MCF 10A (cell line): ENCODE measurements at regions not wholly inside any gene's neighbourhood (a gene's known extent, or its start where the extent isn't known, plus 50 kb on each side); places are given as distances from the start of the nearest gene placed in this dataset.

Source experiments
- BruUV-seq: library from RNA; stranded (reverse); fragments of 400-500 nt; replicated peaks from 2 replicates; lab custom pipeline; 2021; lab: Mats Ljungman, UMichigan
- CTCF ChIA-PET: fragments of 300-600 bp; sonication (Branson Sonifier 250); formaldehyde crosslinking; extraction: SDS; loops from one replicate; lab custom pipeline; 2021; ENCODE audit warnings: antibody characterized with exemption, inconsistent platforms; lab: Yijun Ruan, JAX
- POLR2A ChIA-PET: fragments of 300-600, 350-650 bp; sonication (Branson Sonifier 250); formaldehyde crosslinking; extraction: SDS; loops from one replicate; lab custom pipeline; 2020; ENCODE audit warnings: antibody characterized with exemption, inconsistent platforms; lab: Yijun Ruan, JAX
- DNase-seq: peaks from one replicate; pipeline ENCODE4 v3.0.0-alpha.2; 2018; ENCODE audit not compliant: unreplicated experiment
- H3K27ac Mint-ChIP-seq: one replicate; pipeline ENCODE4 v1.8.0; 2022; ENCODE audit warnings: mild to moderate bottlenecking, low read depth, mixed read lengths; ENCODE audit not compliant: unreplicated experiment
- H3K27me3 Mint-ChIP-seq: one replicate; pipeline ENCODE4 v1.8.0; 2022; ENCODE audit warnings: mixed read lengths; ENCODE audit not compliant: insufficient read depth, unreplicated experiment
- H3K36me3 Mint-ChIP-seq: one replicate; pipeline ENCODE4 v1.8.0; 2022; ENCODE audit warnings: mild to moderate bottlenecking, moderate library complexity, mixed read lengths; ENCODE audit not compliant: insufficient read depth, unreplicated experiment
- H3K4me1 Mint-ChIP-seq: one replicate; pipeline ENCODE4 v1.8.0; 2022; ENCODE audit warnings: mixed read lengths; ENCODE audit not compliant: insufficient read depth, unreplicated experiment
- H3K4me3 Mint-ChIP-seq: one replicate; pipeline ENCODE4 v1.8.0; 2022; ENCODE audit warnings: mild to moderate bottlenecking, moderate library complexity, mixed read lengths; ENCODE audit not compliant: unreplicated experiment
- H3K9me3 Mint-ChIP-seq: one replicate; pipeline ENCODE4 v1.8.0; 2022; ENCODE audit warnings: mixed read lengths; ENCODE audit not compliant: unreplicated experiment
- intact Hi-C: fragments of 100-400 bp; cut with micrococcal nuclease; formaldehyde crosslinking; loops from 2 replicates; pipeline ENCODE4 v1.14.1; 2022
- TF ChIP-seq, protein P1 (sequence below): fragments of 200-600 bp; IDR thresholded peaks from one replicate; pipeline ENCODE4 v1.8.0; 2022; ENCODE audit warnings: antibody characterized with exemption, mild to moderate bottlenecking; ENCODE audit not compliant: unreplicated experiment

DNA sequence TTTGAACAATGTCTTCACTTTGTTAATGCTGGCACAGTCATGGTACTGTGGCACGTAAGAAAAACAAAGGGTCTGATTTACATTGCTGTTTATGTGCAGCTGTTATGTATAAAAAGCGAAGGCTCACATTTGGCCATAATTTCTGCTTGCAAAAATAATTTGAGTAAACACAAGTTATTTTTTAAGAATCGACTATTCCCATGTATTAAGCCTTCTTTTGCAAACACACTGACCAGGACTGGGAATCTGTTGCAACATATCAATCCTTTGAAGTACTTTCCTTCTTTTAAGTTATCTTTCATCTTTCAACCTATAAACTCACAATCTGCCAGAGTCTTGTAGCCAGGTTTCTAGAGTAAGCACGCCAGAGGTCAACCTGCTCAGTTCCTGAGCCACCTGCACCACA lies 145.4 kb upstream of the BMP4 start:
- H3K27me3 Mint-ChIP-seq = no peaks in the 10 kb centered on the region
- intact Hi-C loops = no loop called here

DNA sequence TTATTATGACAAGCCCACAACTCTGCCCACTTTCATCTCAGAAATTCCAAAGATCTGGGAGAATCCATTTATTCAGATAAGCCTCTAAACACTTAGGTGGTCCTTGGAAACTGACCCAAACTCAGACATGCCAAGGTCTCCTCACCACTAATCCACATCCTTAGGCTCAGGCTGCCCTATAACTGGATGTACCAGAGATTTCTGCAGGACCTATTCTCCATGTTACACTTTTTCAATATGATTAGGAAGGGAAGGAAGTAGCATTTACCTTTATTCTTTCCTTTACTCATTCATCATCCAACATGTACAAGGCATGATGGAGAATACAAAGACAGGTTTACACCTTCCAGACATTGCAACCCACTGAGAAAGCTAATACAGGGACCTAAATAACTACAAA lies 145.9 kb upstream of the BMP4 start:
- no peak overlapping the region for H3K4me3 Mint-ChIP-seq
- H3K9me3 Mint-ChIP-seq = peaks cover 8% of the 10 kb centered on the region
- POLR2A ChIA-PET = interaction anchor here (0.6 kb wide), 1 partner anchor 338 kb away, joined by 3 read pairs; no protein-coding TSS in a partner anchor
- no peaks in the 10 kb centered on the region for H3K36me3 Mint-ChIP-seq
- TF ChIP-seq, protein P1, sequence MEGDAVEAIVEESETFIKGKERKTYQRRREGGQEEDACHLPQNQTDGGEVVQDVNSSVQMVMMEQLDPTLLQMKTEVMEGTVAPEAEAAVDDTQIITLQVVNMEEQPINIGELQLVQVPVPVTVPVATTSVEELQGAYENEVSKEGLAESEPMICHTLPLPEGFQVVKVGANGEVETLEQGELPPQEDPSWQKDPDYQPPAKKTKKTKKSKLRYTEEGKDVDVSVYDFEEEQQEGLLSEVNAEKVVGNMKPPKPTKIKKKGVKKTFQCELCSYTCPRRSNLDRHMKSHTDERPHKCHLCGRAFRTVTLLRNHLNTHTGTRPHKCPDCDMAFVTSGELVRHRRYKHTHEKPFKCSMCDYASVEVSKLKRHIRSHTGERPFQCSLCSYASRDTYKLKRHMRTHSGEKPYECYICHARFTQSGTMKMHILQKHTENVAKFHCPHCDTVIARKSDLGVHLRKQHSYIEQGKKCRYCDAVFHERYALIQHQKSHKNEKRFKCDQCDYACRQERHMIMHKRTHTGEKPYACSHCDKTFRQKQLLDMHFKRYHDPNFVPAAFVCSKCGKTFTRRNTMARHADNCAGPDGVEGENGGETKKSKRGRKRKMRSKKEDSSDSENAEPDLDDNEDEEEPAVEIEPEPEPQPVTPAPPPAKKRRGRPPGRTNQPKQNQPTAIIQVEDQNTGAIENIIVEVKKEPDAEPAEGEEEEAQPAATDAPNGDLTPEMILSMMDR = no peak
- intact Hi-C loops = no loop called here
- peaks cover 24% of the 10 kb centered on the region for H3K4me1 Mint-ChIP-seq
- no peak for DNase-seq
- no TSS peak for BruUV-seq
- H3K27me3 Mint-ChIP-seq = no peaks in the 10 kb centered on the region
- peak overlapping the region; percentile 9 for H3K27ac Mint-ChIP-seq
- CTCF ChIA-PET = interaction anchor here (1.0 kb wide), 1 partner anchor 27 kb away, joined by 3 read pairs; no protein-coding TSS in a partner anchor

More for the DNA sequence above, 145.4 kb upstream of the BMP4 start:
- DNase-seq = no peak
- BruUV-seq = no TSS peak
- no peak overlapping the region for H3K4me3 Mint-ChIP-seq
- peaks cover 8% of the 10 kb centered on the region for H3K9me3 Mint-ChIP-seq
- H3K4me1 Mint-ChIP-seq = peaks cover 21% of the 10 kb centered on the region
- POLR2A ChIA-PET = interaction anchor here (0.6 kb wide), 1 partner anchor 338 kb away, joined by 3 read pairs; no protein-coding TSS in a partner anchor
- H3K27ac Mint-ChIP-seq = no peak overlapping the region
- TF ChIP-seq, protein P1 = no peak
- H3K36me3 Mint-ChIP-seq = no peaks in the 10 kb centered on the region
- CTCF ChIA-PET = interaction anchor here (1.0 kb wide), 1 partner anchor 27 kb away, joined by 3 read pairs; no protein-coding TSS in a partner anchor

DNA sequence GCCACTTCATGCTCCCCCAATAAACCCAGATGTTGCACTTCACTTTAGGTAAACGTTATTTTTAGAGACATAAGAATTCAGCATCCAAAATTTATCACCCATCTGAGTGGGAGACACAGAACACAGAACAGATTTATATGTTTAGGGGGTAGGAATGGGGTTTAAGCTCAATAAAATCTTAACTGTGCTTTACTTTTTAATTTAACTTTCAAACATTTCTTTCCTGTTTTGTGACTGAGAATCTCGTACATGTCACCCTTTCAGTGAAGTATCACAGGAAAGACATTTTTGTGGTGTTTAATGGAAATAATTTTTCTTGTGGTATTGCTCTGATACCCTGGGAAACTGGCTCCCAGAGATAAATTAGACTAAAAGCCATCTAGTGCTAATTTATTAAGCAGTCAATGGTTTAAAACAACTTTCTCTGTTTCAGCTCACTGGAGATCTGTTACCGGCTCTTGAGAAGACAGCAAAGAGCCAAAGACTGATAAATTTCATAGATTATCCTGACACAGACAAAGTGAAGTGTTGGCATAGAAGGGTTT lies 148.0 kb upstream of the BMP4 start:
- Mint-ChIP-seq H3K27ac (no peak overlapping the region), H3K4me3 (no peak overlapping the region), H3K9me3 (peaks cover 8% of the 10 kb centered on the region), H3K27me3 (no peaks in the 10 kb centered on the region), H3K36me3 (no peaks in the 10 kb centered on the region), H3K4me1 (peaks cover 38% of the 10 kb centered on the region)
- no TSS peak for BruUV-seq
- TF ChIP-seq, protein P1 = no peak
- DNase-seq = no peak
- intact Hi-C loops = no loop called here
- POLR2A ChIA-PET = interaction anchor here (1.1 kb wide), 1 partner anchor 95 kb away, joined by 3 read pairs; no protein-coding TSS in a partner anchor
- CTCF ChIA-PET = interaction anchor here (0.7 to 2.1 kb wide), 3 partner anchors 70 to 490 kb away, joined by 3 to 7 read pairs (median 3); no protein-coding TSS in a partner anchor

DNA sequence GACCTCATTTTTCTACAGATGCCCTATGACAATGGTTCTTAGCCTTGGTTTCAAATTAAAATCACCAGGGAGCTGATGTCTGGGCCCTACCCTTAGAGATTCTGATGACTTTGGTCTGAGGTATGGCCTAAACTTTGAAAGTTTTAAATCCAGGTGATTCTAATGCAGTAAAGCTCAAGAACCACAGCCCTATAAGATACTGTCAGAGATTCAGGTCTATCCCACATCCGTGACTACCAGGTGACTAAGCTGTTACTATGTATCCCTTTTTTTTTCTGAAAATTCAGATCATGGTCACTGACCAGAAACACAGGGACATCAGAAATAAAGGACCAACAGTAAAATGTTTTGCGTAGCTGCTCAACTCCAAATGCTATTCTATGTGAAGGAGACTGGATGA lies 148.8 kb upstream of the BMP4 start:
- TF ChIP-seq, protein P1 = no peak
- no peaks in the 10 kb centered on the region for H3K27me3 Mint-ChIP-seq
- peaks cover 8% of the 10 kb centered on the region for H3K9me3 Mint-ChIP-seq
- no peaks in the 10 kb centered on the region for H3K36me3 Mint-ChIP-seq
- H3K4me1 Mint-ChIP-seq = peaks cover 42% of the 10 kb centered on the region
- peak overlapping the region; percentile 97 for H3K27ac Mint-ChIP-seq
- no peak overlapping the region for H3K4me3 Mint-ChIP-seq
- no peak for DNase-seq
- POLR2A ChIA-PET = interaction anchor here (0.8 to 2.3 kb wide), 6 partner anchors 10 to 152 kb away, joined by 3 to 11 read pairs (median 6); no protein-coding TSS in a partner anchor
- CTCF ChIA-PET = interaction anchor here (1.1 to 2.1 kb wide), 3 partner anchors 69 to 491 kb away, joined by 3 to 7 read pairs (median 4); no protein-coding TSS in a partner anchor
- intact Hi-C loops = no loop called here
- no TSS peak for BruUV-seq
